ENCODE measurements at regions not wholly inside any gene's neighbourhood (a gene's known extent, or its start where the extent isn't known, plus 50 kb on each side); places are given as distances from the start of the nearest gene placed in this dataset.
"Not testable (repeated sequence)": the region's sequence is repeated elsewhere in the genome, so short reads cannot be mapped to it uniquely, and the experiment has no call there.

DNA sequence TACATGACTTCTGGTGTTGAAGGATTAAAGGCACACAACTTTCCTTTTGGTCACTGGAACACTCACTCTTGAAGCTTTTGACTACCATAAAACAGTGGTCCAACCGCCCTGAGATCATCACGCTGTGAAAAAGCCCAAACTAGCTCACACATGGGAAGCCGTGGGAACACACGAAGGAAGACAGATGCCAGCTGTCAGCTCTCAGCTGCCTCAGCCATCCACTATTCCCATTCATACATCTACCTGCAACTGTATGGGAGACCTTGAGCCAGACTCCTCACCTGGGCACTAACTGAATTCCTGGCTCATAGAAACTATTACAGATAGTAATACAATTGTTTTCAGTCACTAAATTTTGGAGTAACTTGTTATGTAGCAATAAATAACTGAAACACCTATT, 246.1 kb downstream of the MSX2 start:
- H3K36me3 Mint-ChIP-seq (ENCODE audit: insufficient read depth): no peaks in the 10 kb centered on the region
- no peak overlapping the region for H3K4me3 Mint-ChIP-seq
- no peak for DNase-seq
- no peak for ATAC-seq
- H3K4me1 Mint-ChIP-seq (ENCODE audit: low read depth): no peaks in the 10 kb centered on the region
- peaks cover 24% of the 10 kb centered on the region for H3K9me3 Mint-ChIP-seq
- peaks cover 13% of the 10 kb centered on the region for H3K27me3 Mint-ChIP-seq (ENCODE audit: low read depth)

DNA sequence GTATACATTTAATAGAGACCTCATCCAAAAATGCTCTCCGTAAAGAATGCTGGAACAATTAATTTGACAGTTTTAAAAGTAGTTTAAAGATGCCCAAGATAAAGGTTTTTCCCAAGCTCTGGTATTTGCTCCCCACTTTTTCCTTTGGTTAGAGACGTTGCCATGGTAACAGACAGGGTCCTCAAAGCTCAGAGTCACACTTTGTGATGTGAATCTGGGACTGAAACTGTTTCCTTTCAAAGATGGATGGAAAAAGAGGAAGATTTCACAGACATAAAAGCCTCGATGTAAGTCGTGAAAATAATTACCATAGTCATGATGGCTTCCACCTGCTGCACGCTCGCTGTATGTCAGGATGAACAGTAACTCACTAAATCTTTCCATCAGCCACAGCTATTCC, 229.5 kb downstream of the MSX2 start:
- Mint-ChIP-seq H3K4me1 (ENCODE audit: low read depth) (no peaks in the 10 kb centered on the region), H3K27me3 (ENCODE audit: low read depth) (no peaks in the 10 kb centered on the region), H3K4me3 (no peak overlapping the region), H3K9me3 (no peaks in the 10 kb centered on the region), H3K36me3 (ENCODE audit: insufficient read depth) (no peaks in the 10 kb centered on the region)
- DNase-seq (no peak), ATAC-seq (no peak)

- Mint-ChIP-seq H3K9me3 (no peaks in the 10 kb centered on the region), H3K4me3 (no peak overlapping the region), H3K27me3 (ENCODE audit: low read depth) (no peaks in the 10 kb centered on the region), H3K36me3 (ENCODE audit: insufficient read depth) (no peaks in the 10 kb centered on the region), H3K4me1 (ENCODE audit: low read depth) (no peaks in the 10 kb centered on the region)
- DNase-seq: peak; percentile 32
- peak; percentile 88 to 93 for ATAC-seq
Measured at GRCh38 chr5:174951151-174951780, 226.9 kb downstream of the MSX2 start.

GRCh38 chr5:174947548-174947947, 223.2 kb downstream of the MSX2 start:
- Mint-ChIP-seq H3K27me3 (ENCODE audit: low read depth) (no peaks in the 10 kb centered on the region), H3K4me3 (no peak overlapping the region), H3K9me3 (no peaks in the 10 kb centered on the region), H3K4me1 (ENCODE audit: low read depth) (no peaks in the 10 kb centered on the region), H3K36me3 (ENCODE audit: insufficient read depth) (no peaks in the 10 kb centered on the region)
- DNase-seq: no peak
- no peak for ATAC-seq

GRCh38 chr5:174945853-174946252, 221.5 kb downstream of the MSX2 start:
- ATAC-seq (no peak), DNase-seq (no peak)
- Mint-ChIP-seq H3K4me3 (no peak overlapping the region), H3K4me1 (ENCODE audit: low read depth) (no peaks in the 10 kb centered on the region), H3K36me3 (ENCODE audit: insufficient read depth) (no peaks in the 10 kb centered on the region), H3K9me3 (no peaks in the 10 kb centered on the region), H3K27me3 (ENCODE audit: low read depth) (peaks cover 4% of the 10 kb centered on the region)

GRCh38 chr5:174943785-174944184, 219.4 kb downstream of the MSX2 start:
- ATAC-seq (no peak), DNase-seq (no peak)
- Mint-ChIP-seq H3K4me3 (no peak overlapping the region), H3K4me1 (ENCODE audit: low read depth) (no peaks in the 10 kb centered on the region), H3K27me3 (ENCODE audit: low read depth) (peaks cover 4% of the 10 kb centered on the region), H3K36me3 (ENCODE audit: insufficient read depth) (no peaks in the 10 kb centered on the region), H3K9me3 (no peaks in the 10 kb centered on the region)

DNA sequence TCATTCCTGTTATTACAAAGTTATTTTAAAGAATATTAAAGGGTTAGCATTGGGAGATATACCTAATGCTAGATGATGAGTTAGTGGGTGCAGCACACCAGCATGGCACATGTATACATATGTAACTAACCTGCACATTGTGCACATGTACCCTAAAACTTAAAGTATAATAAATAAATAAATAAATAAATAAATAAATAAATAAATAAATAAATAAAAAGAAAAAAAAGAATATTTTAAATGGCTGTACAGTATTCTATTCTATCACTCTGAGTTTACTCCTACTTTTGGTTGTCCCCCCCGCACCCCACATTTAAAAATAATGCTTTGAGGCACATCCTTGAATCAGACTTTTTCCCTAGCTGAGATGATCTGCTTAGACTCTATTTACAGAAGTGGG, 218.6 kb downstream of the MSX2 start:
- H3K36me3 Mint-ChIP-seq (ENCODE audit: insufficient read depth); H3K9me3 Mint-ChIP-seq; DNase-seq; ATAC-seq; H3K4me3 Mint-ChIP-seq; H3K27me3 Mint-ChIP-seq (ENCODE audit: low read depth); H3K4me1 Mint-ChIP-seq (ENCODE audit: low read depth): not testable (repeated sequence)

GRCh38 chr5:174937201-174938123, 213.1 kb downstream of the MSX2 start:
- DNase-seq (no peak), ATAC-seq (no peak)
- Mint-ChIP-seq H3K27me3 (ENCODE audit: low read depth) (peaks cover 10% of the 10 kb centered on the region), H3K36me3 (ENCODE audit: insufficient read depth) (no peaks in the 10 kb centered on the region), H3K4me3 (no peak overlapping the region), H3K9me3 (peaks cover 5% of the 10 kb centered on the region), H3K4me1 (ENCODE audit: low read depth) (no peaks in the 10 kb centered on the region)

DNA sequence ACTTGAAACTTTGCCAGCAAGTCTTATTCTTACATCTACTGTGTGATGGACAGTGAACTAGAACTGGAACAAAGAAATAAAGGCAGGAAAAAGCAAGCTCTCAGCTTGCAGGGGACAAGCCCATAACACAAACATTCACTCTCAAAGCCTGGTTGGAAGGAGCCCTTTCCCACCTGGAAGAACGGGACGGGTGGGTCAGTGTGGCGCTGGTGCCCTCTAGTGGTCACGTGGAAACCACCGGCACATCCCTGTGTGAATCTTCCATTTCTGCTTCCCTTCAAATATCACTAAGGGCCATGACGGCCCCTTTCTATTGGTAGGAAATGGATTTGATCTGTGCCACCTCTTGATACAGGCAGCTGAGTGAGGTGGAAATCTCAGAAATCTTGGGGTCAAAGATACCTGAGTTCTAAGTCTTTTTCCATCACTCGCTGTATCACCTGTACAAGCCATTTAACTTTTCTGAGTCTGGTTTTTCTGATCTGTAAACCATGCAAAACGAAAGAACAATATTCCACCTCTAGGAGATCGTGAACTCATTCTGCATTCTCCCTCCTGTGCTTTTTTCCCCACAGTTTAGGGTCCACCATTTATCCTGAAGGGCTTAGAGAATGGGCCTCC, 211.6 kb downstream of the MSX2 start:
- Mint-ChIP-seq H3K27me3 (ENCODE audit: low read depth) (peaks cover 6% of the 10 kb centered on the region), H3K36me3 (ENCODE audit: insufficient read depth) (no peaks in the 10 kb centered on the region), H3K4me3 (no peak overlapping the region), H3K4me1 (ENCODE audit: low read depth) (no peaks in the 10 kb centered on the region), H3K9me3 (peaks cover 7% of the 10 kb centered on the region)
- ATAC-seq (no peak), DNase-seq (peak; percentile 18)

DNA sequence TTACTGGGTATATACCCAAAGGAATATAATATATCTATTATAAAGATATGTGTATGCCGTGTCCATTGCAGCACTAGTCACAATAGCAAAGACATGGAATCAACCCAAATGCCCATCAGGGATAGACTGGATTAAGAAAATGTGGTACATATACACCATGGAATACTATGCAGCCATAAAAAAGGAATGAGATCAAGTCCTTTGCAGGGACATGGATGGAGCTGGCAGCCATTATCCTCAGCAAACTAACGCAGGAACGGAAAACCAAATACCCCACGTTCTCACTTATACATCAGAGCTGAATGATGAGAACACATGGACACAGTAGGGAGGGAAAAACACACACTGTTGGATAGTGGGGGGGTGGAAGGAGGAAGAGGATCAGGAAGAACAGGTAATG, 206.7 kb downstream of the MSX2 start:
- H3K27me3 Mint-ChIP-seq (ENCODE audit: low read depth); H3K4me1 Mint-ChIP-seq (ENCODE audit: low read depth); H3K4me3 Mint-ChIP-seq; H3K9me3 Mint-ChIP-seq; ATAC-seq; H3K36me3 Mint-ChIP-seq (ENCODE audit: insufficient read depth); DNase-seq: not testable (repeated sequence)

DNA sequence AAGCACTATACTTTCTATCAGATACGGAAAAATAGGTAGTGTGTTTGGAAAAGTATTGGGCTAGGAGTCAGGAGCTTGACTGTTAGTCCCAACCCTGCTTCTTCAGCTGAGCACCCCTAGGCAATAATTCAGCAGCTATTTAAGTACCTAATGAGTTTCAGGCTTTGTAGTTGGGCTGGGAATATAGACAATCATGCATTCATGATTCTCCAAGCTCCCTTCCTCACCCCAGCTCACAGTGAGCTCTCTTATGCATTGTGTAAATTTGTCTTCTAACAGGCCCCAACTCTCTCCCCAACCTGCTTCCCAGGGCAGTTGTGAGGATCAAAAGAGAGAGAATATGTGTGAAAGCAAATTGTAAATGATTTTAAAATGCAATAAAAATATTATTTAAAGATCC, 201.2 kb downstream of the MSX2 start:
- Mint-ChIP-seq H3K4me3 (no peak overlapping the region), H3K9me3 (no peaks in the 10 kb centered on the region), H3K27me3 (ENCODE audit: low read depth) (peaks cover 6% of the 10 kb centered on the region), H3K36me3 (ENCODE audit: insufficient read depth) (no peaks in the 10 kb centered on the region), H3K4me1 (ENCODE audit: low read depth) (peaks cover 4% of the 10 kb centered on the region)
- ATAC-seq (no peak), DNase-seq (no peak)

DNA sequence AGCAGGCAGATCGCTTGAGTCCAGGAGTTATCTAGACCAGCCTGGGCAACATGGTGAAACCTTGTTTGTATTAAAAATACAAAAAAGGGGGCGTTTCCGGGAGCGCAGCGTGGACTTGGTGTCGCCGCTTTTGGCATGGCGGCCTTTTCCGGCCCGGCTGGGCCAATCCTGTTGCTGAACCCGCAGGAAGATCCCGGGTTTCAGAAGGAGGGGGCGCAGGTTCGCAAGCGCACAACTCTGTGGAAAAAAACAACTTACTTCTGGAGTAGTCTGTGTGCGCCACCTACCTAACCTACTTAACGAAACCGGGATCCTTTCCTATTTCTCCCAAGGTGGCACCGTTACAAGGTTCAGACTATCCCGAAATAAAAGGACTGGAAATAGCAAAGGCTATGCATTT, 198.6 kb downstream of the MSX2 start:
- Mint-ChIP-seq H3K4me3 (no peak overlapping the region), H3K27me3 (ENCODE audit: low read depth) (peaks cover 8% of the 10 kb centered on the region), H3K4me1 (ENCODE audit: low read depth) (peaks cover 4% of the 10 kb centered on the region), H3K36me3 (ENCODE audit: insufficient read depth) (no peaks in the 10 kb centered on the region), H3K9me3 (no peaks in the 10 kb centered on the region)
- ATAC-seq (no peak), DNase-seq (no peak)

- Mint-ChIP-seq H3K9me3 (no peaks in the 10 kb centered on the region), H3K36me3 (ENCODE audit: insufficient read depth) (no peaks in the 10 kb centered on the region), H3K4me3 (no peak overlapping the region)
Measured at GRCh38 chr5:174920906-174921550, 196.6 kb downstream of the MSX2 start.

DNA sequence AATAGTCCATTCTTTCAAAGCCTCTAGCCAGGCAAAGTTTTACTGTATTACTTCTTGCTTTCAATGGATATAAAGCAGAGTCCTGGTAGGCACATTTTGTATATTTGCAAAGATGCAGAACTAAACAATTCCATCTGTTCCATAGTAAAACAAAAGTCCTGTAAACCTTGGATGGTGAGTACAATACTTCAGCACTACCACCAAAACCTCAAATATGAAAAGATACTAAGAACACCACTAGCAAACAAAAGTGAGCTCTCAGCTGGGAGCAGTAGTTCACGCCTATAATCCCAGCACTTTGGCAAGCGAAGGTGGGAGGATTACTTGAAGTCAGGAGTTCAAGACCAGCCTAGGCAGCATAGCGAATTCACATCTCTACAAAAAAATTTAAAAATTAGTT, 195.0 kb downstream of the MSX2 start:
- no peaks in the 10 kb centered on the region for H3K36me3 Mint-ChIP-seq (ENCODE audit: insufficient read depth)
- no peak overlapping the region for H3K4me3 Mint-ChIP-seq
- peaks cover 6% of the 10 kb centered on the region for H3K27me3 Mint-ChIP-seq (ENCODE audit: low read depth)
- ATAC-seq (no peak), DNase-seq (no peak)
- H3K9me3 Mint-ChIP-seq: no peaks in the 10 kb centered on the region
- peaks cover 4% of the 10 kb centered on the region for H3K4me1 Mint-ChIP-seq (ENCODE audit: low read depth)

More at GRCh38 chr5:174920906-174921550, 196.6 kb downstream of the MSX2 start:
- DNase-seq: no peak
- no peak for ATAC-seq
- peaks cover 8% of the 10 kb centered on the region for H3K27me3 Mint-ChIP-seq (ENCODE audit: low read depth)
- H3K4me1 Mint-ChIP-seq (ENCODE audit: low read depth): peaks cover 4% of the 10 kb centered on the region

All from activated T-cell treated with anti-CD3 and anti-CD28 coated beads, Interleukin-2, amount 50 U/mL, for 4 hours (primary cell).